H1 (cell line): ENCODE measurements at regions not wholly inside any gene's neighbourhood (a gene's known extent, or its start where the extent isn't known, plus 50 kb on each side); places are given as distances from the start of the nearest gene placed in this dataset.

Source experiments
- ASH2L ChIP-seq: fragments of 200-600, 300-600 bp; sonication (generic); IDR thresholded peaks from one replicate; pipeline ENCODE4 v1.7.1; 2017; ENCODE audit warnings: low read length
- GABPA ChIP-seq: IDR thresholded peaks from 2 replicates; pipeline ENCODE4 v1.6.1; 2011; ENCODE audit warnings: mild to moderate bottlenecking, low read length, moderate library complexity, borderline replicate concordance; ENCODE audit not compliant: insufficient read depth
- SUZ12 ChIP-seq: fragments of 200-600 bp; sonication (generic); IDR thresholded peaks from 2 replicates; pipeline ENCODE4 v1.6.1; 2012; ENCODE audit warnings: mild to moderate bottlenecking, inconsistent platforms, low read length, moderate library complexity, mixed read lengths
- TAF7 ChIP-seq: optimal IDR thresholded peaks from 2 replicates; pipeline ENCODE3; 2011; ENCODE audit warnings: low read depth, mild to moderate bottlenecking, inconsistent platforms, low read length, moderate library complexity, borderline replicate concordance
- TF ChIP-seq, protein P1 (sequence below): fragments of 300-600 bp; sonication (generic); IDR thresholded peaks from 2 replicates; pipeline ENCODE4 v1.7.1; 2012; ENCODE audit warnings: low read length, moderate library complexity, mild to moderate bottlenecking, inconsistent platforms; ENCODE audit not compliant: insufficient replicate concordance

DNA sequence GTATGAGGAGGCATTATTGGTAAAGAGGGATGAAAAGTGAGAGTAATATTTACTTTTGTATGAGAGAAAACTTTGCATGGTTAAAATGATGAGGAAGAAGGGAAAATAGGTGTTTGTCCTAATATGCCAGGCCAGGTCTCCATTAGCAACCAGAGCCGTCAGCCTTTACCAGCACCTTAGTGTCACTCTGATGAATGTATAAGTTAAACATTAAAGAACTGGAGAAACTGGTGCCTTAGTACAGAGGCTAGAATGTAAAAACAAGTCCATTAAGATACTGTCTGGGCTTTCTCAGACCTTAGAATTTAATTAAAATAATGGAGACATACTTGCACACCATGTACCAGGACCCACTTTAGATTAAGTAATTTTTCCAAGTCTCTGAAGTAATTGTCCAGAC lies 222.3 kb downstream of the FAM47A start (continued):
- TF ChIP-seq ASH2L (no peak), GABPA (no peak), TAF7 (no peak), SUZ12 (no peak)
- TF ChIP-seq, protein P1, sequence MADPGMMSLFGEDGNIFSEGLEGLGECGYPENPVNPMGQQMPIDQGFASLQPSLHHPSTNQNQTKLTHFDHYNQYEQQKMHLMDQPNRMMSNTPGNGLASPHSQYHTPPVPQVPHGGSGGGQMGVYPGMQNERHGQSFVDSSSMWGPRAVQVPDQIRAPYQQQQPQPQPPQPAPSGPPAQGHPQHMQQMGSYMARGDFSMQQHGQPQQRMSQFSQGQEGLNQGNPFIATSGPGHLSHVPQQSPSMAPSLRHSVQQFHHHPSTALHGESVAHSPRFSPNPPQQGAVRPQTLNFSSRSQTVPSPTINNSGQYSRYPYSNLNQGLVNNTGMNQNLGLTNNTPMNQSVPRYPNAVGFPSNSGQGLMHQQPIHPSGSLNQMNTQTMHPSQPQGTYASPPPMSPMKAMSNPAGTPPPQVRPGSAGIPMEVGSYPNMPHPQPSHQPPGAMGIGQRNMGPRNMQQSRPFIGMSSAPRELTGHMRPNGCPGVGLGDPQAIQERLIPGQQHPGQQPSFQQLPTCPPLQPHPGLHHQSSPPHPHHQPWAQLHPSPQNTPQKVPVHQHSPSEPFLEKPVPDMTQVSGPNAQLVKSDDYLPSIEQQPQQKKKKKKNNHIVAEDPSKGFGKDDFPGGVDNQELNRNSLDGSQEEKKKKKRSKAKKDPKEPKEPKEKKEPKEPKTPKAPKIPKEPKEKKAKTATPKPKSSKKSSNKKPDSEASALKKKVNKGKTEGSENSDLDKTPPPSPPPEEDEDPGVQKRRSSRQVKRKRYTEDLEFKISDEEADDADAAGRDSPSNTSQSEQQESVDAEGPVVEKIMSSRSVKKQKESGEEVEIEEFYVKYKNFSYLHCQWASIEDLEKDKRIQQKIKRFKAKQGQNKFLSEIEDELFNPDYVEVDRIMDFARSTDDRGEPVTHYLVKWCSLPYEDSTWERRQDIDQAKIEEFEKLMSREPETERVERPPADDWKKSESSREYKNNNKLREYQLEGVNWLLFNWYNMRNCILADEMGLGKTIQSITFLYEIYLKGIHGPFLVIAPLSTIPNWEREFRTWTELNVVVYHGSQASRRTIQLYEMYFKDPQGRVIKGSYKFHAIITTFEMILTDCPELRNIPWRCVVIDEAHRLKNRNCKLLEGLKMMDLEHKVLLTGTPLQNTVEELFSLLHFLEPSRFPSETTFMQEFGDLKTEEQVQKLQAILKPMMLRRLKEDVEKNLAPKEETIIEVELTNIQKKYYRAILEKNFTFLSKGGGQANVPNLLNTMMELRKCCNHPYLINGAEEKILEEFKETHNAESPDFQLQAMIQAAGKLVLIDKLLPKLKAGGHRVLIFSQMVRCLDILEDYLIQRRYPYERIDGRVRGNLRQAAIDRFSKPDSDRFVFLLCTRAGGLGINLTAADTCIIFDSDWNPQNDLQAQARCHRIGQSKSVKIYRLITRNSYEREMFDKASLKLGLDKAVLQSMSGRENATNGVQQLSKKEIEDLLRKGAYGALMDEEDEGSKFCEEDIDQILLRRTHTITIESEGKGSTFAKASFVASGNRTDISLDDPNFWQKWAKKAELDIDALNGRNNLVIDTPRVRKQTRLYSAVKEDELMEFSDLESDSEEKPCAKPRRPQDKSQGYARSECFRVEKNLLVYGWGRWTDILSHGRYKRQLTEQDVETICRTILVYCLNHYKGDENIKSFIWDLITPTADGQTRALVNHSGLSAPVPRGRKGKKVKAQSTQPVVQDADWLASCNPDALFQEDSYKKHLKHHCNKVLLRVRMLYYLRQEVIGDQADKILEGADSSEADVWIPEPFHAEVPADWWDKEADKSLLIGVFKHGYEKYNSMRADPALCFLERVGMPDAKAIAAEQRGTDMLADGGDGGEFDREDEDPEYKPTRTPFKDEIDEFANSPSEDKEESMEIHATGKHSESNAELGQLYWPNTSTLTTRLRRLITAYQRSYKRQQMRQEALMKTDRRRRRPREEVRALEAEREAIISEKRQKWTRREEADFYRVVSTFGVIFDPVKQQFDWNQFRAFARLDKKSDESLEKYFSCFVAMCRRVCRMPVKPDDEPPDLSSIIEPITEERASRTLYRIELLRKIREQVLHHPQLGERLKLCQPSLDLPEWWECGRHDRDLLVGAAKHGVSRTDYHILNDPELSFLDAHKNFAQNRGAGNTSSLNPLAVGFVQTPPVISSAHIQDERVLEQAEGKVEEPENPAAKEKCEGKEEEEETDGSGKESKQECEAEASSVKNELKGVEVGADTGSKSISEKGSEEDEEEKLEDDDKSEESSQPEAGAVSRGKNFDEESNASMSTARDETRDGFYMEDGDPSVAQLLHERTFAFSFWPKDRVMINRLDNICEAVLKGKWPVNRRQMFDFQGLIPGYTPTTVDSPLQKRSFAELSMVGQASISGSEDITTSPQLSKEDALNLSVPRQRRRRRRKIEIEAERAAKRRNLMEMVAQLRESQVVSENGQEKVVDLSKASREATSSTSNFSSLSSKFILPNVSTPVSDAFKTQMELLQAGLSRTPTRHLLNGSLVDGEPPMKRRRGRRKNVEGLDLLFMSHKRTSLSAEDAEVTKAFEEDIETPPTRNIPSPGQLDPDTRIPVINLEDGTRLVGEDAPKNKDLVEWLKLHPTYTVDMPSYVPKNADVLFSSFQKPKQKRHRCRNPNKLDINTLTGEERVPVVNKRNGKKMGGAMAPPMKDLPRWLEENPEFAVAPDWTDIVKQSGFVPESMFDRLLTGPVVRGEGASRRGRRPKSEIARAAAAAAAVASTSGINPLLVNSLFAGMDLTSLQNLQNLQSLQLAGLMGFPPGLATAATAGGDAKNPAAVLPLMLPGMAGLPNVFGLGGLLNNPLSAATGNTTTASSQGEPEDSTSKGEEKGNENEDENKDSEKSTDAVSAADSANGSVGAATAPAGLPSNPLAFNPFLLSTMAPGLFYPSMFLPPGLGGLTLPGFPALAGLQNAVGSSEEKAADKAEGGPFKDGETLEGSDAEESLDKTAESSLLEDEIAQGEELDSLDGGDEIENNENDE, result no peak
